Inflammatory macrophage treated with lipopolysaccharide for 1 hour (primary cell): ENCODE measurements at regions not wholly inside any gene's neighbourhood (a gene's known extent, or its start where the extent isn't known, plus 50 kb on each side); places are given as distances from the start of the nearest gene placed in this dataset.
"Not testable (repeated sequence)": the region's sequence is repeated elsewhere in the genome, so short reads cannot be mapped to it uniquely, and the experiment has no call there.

Source experiments
- DNase-seq, 2 donors: peaks; one replicate each; pipeline ENCODE4 v3.0.0-alpha.2; 2020 to 2022

GRCh38 chr5:91283326-91283725 lies 99.8 kb downstream of the ARRDC3 start:
- DNase-seq: no peak

GRCh38 chr5:91282210-91282609 lies 100.9 kb downstream of the ARRDC3 start:
- DNase-seq: no peak

DNA sequence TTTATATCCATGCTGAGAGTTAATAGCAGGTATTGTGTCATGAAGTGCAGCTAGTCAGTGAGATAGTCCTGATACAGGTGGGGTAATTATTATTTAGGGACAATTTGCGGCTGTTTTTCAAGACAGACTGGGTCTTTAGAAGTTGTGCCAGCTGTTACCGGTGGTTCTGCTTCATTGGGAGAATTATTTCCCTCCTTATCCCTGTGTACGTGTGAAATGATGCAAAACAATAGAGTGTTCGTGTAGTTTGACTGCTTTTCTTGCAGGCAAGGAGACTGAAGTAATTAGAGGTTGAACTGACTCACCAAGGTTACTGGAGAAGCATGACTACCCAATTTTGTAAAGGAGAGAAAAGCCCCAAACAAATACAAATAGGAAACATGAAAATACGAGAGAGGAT lies 101.7 kb downstream of the ARRDC3 start:
- DNase-seq: peak in 1 of 2 donors; percentile 67

DNA sequence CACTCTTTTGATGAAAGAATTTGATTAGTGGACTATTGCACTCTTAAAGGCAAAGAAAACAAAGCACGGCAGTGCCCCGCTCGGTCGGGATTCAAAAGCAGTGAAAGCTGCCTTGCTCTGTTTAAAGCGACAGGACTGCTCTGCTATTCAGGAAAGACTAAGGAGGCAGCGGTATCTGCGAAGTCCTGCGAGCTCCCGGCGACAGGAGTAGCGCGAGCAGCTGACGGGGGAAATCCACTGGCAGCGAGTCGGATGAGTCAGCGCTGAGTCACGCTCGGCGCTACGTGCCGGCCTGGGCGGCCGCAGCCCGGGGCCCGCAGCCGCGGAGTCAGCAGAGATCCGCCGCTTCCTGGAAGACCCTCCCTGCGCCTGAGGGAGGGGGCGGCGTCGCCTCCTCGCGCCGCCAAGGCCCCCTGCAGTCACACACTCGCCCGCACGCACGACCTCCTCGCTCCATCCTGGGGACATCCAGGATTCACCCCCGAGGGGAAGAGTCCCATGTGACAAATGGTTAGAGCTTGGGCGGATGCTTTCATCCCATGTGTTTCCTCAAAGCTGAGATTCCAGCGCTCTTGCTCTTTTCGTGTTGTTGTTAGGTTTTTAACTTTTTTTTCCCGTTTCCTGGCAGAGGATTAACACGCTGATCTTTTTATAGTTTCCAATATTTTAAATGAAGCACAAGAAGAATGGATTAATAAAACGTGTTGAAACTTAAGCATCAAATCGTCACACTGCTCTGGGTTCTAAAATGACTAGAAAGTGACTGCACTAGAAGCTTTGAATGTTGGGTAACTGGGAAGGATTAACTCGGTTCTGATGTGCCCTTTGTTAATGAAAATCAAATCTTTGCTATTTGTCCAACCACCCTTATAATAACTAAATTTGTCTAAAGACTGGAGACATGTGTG lies 102.5 kb downstream of the ARRDC3 start:
- DNase-seq: peak; percentile 94 to 95

DNA sequence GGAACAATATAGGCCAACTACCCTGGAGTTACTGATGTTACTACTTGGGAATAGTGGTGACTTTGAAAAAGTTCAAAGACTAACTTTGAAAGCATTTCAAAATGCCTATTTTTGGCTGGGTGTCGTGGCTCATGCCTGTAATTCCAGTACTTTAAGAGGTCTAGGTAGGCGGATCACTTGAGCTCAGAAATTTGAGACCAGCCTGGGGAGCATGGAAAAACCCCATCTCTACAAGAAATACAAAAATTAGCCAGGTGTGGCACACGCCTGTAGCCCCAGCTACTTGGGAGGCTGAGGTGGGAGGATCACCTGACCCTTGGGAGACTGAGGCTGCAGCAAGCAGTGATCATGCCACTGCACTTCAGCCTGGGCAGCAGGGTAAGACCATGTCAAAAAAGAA lies 105.3 kb downstream of the ARRDC3 start:
- no peak for DNase-seq

- DNase-seq: no peak
Observed at GRCh38 chr5:91277093-91277626, 106.0 kb downstream of the ARRDC3 start.

- no peak for DNase-seq
Observed at GRCh38 chr5:91272858-91273257, 110.3 kb downstream of the ARRDC3 start.

- no peak for DNase-seq
Observed at GRCh38 chr5:91271999-91272398, 111.1 kb downstream of the ARRDC3 start.

- DNase-seq: no peak
Observed at GRCh38 chr5:91269198-91269597, 113.9 kb downstream of the ARRDC3 start.

- peak; percentile 31 to 42 for DNase-seq
Observed at GRCh38 chr5:91266184-91266705, 116.9 kb downstream of the ARRDC3 start.

DNA sequence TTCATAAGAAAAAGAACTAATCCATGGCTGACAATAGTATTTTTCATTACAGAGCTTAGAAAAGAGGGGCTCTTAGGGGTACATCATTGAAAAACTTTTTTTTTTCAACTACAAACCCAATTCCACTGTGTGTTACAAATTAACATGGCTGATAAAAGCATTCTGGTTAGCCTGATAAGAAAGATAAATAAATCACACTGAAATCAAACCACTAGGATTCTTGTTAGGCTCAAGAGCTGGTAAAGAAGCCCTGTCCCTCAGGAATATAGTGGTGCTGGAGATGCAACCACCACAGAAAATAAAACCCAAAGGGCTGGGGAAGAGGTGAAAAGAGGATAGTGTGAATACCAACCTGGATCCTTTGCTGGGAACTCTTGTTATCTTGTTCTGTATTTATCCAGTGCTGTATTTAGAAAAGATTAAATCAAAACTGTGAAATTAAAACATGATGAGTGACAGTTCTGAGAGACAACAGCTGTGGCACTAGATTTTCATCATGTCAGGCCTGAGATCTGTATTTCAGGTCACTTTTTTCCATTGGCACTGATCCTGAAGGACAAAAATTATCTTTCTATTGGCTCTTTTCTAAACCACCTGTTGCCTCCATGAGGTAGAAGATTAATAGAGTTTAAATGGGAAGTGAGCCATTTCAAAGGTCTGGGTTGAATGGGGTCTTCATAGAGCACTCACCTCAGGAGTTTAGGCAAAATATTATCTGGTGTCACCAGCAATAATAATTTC lies 118.6 kb downstream of the ARRDC3 start:
- DNase-seq: no peak

- no peak for DNase-seq
Observed at GRCh38 chr5:91263898-91264297, 119.2 kb downstream of the ARRDC3 start.

DNA sequence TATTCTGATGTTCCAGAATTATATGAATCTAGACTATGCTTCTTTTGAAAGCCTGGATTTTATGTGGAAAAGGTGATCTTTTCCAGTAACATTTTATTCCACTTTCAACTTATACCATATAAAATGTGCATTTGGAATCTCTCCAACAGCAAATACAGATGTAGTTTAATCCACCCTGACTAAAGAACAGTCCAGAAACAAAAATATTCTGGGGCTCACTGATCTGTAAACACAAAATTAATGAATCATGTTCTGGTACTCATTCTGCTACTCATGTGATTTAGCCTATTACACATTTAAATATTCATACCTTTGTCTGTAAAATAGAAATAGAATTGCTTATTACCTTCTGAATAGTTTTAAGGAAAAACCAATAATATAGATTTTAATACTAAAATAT lies 125.8 kb downstream of the ARRDC3 start:
- DNase-seq: no peak

- no peak for DNase-seq
Observed at GRCh38 chr5:91256142-91256524, 127.0 kb downstream of the ARRDC3 start.

- DNase-seq: peak in 1 of 2 donors; percentile 26
Observed at GRCh38 chr5:91255396-91256141, 127.5 kb downstream of the ARRDC3 start.

DNA sequence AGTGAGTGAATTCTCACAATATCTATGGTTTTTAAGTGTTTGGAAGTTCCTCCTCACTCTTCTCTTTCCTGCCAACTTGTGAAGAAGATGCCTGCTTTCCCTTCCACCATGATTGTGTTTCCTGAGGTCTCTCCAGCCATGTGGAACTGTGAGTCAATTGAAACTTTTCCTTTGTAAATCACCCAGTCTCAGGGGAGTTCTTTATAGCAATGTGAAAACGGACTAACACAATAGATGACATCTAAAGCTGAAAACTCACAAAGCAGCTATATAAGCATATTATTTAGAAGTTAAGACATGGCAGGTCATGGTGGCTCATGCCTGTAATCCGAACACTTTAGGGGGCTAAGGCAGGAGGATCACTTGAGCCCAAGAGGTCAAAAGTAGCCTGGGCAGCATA lies 130.2 kb downstream of the ARRDC3 start:
- DNase-seq: no peak

DNA sequence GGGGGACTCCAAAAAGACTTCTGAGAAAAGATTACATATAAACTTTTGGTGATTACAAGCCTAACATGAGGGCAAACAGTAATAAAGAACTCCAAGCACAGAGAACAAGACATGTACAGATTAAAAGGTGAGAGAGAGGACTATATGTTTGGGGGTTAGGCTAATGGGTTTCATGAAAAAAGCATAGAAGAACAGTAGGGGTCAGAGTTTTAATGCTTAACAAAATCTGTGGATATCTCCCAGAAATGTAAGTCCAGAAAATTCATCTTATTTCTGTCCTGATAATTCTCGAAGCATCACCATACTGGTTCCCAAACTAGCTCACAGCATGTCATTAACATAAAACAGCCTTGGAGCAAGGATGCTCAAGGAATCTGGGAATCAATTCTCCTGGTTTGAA lies 137.2 kb downstream of the ARRDC3 start:
- DNase-seq: no peak

- no peak for DNase-seq
Observed at GRCh38 chr5:91245074-91245452, 138.1 kb downstream of the ARRDC3 start.

DNA sequence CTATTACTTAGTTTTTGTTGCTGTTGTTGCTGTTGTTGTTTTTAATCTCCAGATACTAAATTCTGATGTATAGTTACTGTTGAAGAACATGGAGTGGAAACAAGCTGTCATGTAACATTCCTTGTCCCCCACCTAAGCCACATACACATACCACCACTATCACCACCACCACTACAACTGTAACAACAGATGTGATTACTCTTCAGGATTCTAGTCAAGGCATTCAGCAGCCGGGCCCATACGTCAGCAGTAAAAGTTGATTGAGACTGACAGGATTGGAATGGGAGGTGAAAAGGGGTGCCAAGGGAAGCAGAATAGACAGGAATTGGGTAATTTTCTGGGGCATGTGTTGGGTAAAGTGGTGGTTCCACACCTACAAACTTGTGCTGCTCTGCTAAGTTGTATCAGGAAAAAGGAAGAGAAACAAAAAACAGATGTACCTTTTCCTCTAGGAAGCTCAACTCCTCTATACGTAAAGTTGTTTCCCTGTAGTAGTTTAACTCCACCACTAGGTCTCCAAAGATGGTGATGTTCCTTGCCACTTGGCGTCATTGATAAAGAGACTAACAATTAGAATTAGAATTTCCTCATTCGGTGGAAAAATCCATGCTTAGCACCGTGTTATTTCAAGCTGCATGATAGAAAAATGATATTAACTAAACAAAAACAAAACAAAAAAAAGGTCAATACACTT lies 138.6 kb downstream of the ARRDC3 start:
- DNase-seq: no peak

- no peak for DNase-seq
Observed at GRCh38 chr5:91243852-91244251, 139.3 kb downstream of the ARRDC3 start.

DNA sequence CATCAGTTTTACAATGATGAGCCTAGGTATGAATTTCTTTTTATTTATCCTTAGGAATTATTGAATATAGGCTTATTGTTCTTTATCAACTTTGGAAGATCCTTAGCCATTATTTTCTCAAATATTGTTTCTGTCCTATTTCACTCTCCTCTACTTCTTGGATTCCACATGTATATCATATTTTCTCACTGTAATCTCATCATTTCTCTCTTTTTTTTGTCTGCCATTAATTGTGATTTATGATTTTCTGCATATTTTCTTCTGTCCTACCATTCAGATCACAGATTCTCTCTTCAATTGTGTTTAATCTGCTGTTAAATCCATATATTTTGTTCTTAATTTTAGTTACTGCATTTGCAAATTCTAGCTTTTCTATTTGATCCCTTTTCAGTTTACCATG lies 139.8 kb downstream of the ARRDC3 start:
- no peak for DNase-seq

- DNase-seq: not testable (repeated sequence)
Observed at GRCh38 chr5:91241460-91241859, 141.7 kb downstream of the ARRDC3 start.
